Erythroblast (primary cell): ENCODE measurements at regions not wholly inside any gene's neighbourhood (a gene's known extent, or its start where the extent isn't known, plus 50 kb on each side); places are given as distances from the start of the nearest gene placed in this dataset.

Experiments used
- GATA1 ChIP-seq: IDR thresholded peaks from 2 replicates; pipeline ENCODE4 v1.6.1; 2011; ENCODE audit warnings: low read depth, mild to moderate bottlenecking, control low read depth, low read length, moderate library complexity
- POLR2A ChIP-seq: IDR thresholded peaks from 2 replicates; pipeline ENCODE4 v1.6.1; 2011; ENCODE audit warnings: mild to moderate bottlenecking, low read length

DNA sequence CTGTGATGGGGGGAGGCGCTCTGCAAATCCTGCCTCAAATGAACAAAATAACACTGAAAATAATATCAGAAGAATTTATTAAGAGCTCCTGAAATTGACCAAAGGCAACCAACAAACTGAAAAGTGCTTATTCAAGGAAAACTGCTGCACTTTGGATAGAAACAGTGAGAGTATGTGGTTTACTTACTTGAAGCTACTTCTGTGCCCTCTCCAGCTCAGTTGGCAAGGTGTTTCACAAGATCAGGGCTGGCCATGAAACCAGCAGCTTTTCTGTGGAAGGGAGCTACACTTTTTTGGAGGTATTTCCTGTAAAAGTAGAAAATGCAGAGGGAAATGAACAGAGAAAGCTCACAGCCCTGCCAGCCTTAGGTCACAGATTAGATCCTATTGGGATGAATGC, 310.0 kb upstream of the SPAG17 start:
- TF ChIP-seq POLR2A (no peak), GATA1 (no peak)
